Liver (tissue), 8 donors: ENCODE measurements at regions not wholly inside any gene's neighbourhood (a gene's known extent, or its start where the extent isn't known, plus 50 kb on each side); places are given as distances from the start of the nearest gene placed in this dataset.

ENCODE experiments used
- DNase-seq: peaks from one replicate; pipeline ENCODE4 v3.0.0-alpha.2; 2017; ENCODE audit warnings: low spot score
- H3K27ac ChIP-seq, 2 donors: one replicate each; pipeline ENCODE4 v1.7.0; 2013; ENCODE audit warnings: inconsistent platforms in 2 of 2, low read length in 2 of 2, control low read depth in 1 of 2, low read depth in 1 of 2, mild to moderate bottlenecking in 1 of 2
- H3K27me3 ChIP-seq, 4 donors: one replicate each; pipeline versions ENCODE4 v1.6.1 to v1.7.0; 2013; ENCODE audit warnings: low read length in 3 of 4, inconsistent platforms in 1 of 4, mild to moderate bottlenecking in 1 of 4, moderate library complexity in 1 of 4; ENCODE audit not compliant: control insufficient read depth in 4 of 4, insufficient read depth in 4 of 4
- H3K36me3 ChIP-seq, 4 donors: one replicate each; pipeline versions ENCODE4 v1.6.1 to v1.7.0; 2013; ENCODE audit warnings: low read length in 3 of 4, mild to moderate bottlenecking in 3 of 4, low read depth in 1 of 4, moderate library complexity in 1 of 4; ENCODE audit not compliant: control insufficient read depth in 4 of 4, insufficient read depth in 3 of 4
- H3K4me1 ChIP-seq, 4 donors: one replicate each; pipeline versions ENCODE4 v1.6.1 to v1.7.0; 2013; ENCODE audit warnings: low read length in 3 of 4, mild to moderate bottlenecking in 3 of 4, moderate library complexity in 1 of 4; ENCODE audit not compliant: control insufficient read depth in 4 of 4, insufficient read depth in 4 of 4
- H3K4me3 ChIP-seq, 3 donors: one replicate each; pipeline versions ENCODE4 v1.6.1 to v1.7.0; 2013; ENCODE audit warnings: low read length in 3 of 3, control low read depth in 1 of 3, low read depth in 1 of 3, mild to moderate bottlenecking in 1 of 3
- H3K9ac ChIP-seq, 2 donors: one replicate each; pipeline ENCODE4 v1.7.0; 2013; ENCODE audit warnings: low read length in 2 of 2, mild to moderate bottlenecking in 2 of 2, moderate library complexity in 2 of 2, control low read depth in 1 of 2, low read depth in 1 of 2
- H3K9me3 ChIP-seq, 4 donors: one replicate each; pipeline versions ENCODE4 v1.6.1 to v1.7.0; 2013; ENCODE audit warnings: low read length in 3 of 4; ENCODE audit not compliant: control insufficient read depth in 4 of 4
- ATF3 ChIP-seq: IDR thresholded peaks from 2 replicates; pipeline ENCODE4 v1.6.1; 2016; ENCODE audit warnings: antibody characterized with exemption
- CTCF ChIP-seq: fragments of 150-350 bp; IDR thresholded peaks from 2 replicates; pipeline ENCODE4 v1.5.1; 2017; ENCODE audit warnings: improper control_type of control experiment, low read depth, low read length; ENCODE audit not compliant: missing input control
- EGR1 ChIP-seq, 2 donors: IDR thresholded peaks; 2 replicates each; pipeline ENCODE4 v1.6.1; 2016 to 2018; ENCODE audit warnings: antibody characterized with exemption in 2 of 2, low read depth in 2 of 2
- FOXA1 ChIP-seq: IDR thresholded peaks from 2 replicates; pipeline ENCODE4 v1.6.1; 2016; ENCODE audit warnings: antibody characterized with exemption
- FOXA2 ChIP-seq: IDR thresholded peaks from 2 replicates; pipeline ENCODE4 v1.6.1; 2016; ENCODE audit warnings: antibody characterized with exemption
- GABPA ChIP-seq, 2 donors: IDR thresholded peaks in 1 of 2; conservative IDR thresholded peaks in 1 of 2; 2 replicates each; pipeline ENCODE4 v1.6.1; 2016; ENCODE audit warnings: antibody characterized with exemption in 2 of 2, mild to moderate bottlenecking in 1 of 2, moderate library complexity in 1 of 2
- HNF4A ChIP-seq, 2 donors: conservative IDR thresholded peaks; 2 replicates each; pipeline ENCODE4 v1.6.1; 2016; ENCODE audit warnings: antibody characterized with exemption in 2 of 2, mild to moderate bottlenecking in 2 of 2
- HNF4G ChIP-seq: IDR thresholded peaks from 2 replicates; pipeline ENCODE4 v1.6.1; 2016; ENCODE audit warnings: antibody characterized with exemption
- JUND ChIP-seq, 2 donors: IDR thresholded peaks; 2 replicates each; pipeline ENCODE4 v1.6.1; 2016; ENCODE audit warnings: antibody characterized with exemption in 2 of 2
- MAX ChIP-seq: IDR thresholded peaks from 2 replicates; pipeline ENCODE4 v1.6.1; 2016; ENCODE audit warnings: antibody characterized with exemption
- NR2F2 ChIP-seq: IDR thresholded peaks from 2 replicates; pipeline ENCODE4 v1.6.1; 2016; ENCODE audit warnings: antibody characterized with exemption
- RAD21 ChIP-seq, 2 donors: IDR thresholded peaks; 2 replicates each; pipeline ENCODE4 v1.6.1; 2016; ENCODE audit warnings: antibody characterized with exemption in 2 of 2, mild to moderate bottlenecking in 2 of 2
- RXRA ChIP-seq, 2 donors: IDR thresholded peaks; 2 replicates each; pipeline ENCODE4 v1.6.1; 2017 to 2018; ENCODE audit warnings: antibody characterized with exemption in 2 of 2, mild to moderate bottlenecking in 1 of 2
- SP1 ChIP-seq: IDR thresholded peaks from 2 replicates; pipeline ENCODE4 v1.6.1; 2018; ENCODE audit warnings: antibody characterized with exemption, mild to moderate bottlenecking
- TAF1 ChIP-seq: conservative IDR thresholded peaks from 2 replicates; pipeline ENCODE4 v1.6.1; 2016; ENCODE audit warnings: antibody characterized with exemption, mild to moderate bottlenecking
- YY1 ChIP-seq: IDR thresholded peaks from 2 replicates; pipeline ENCODE4 v1.6.1; 2016; ENCODE audit warnings: antibody characterized with exemption, mild to moderate bottlenecking
- WGBS: extraction: QIAGEN DNeasy Blood & Tissue Kit; methylation state at CpG from one replicate; pipeline ENCODE4 v1.1.7; 2013; 5-methylcytosine and 5-hydroxymethylcytosine counted together
- TF ChIP-seq, protein P1 (sequence below): IDR thresholded peaks from 2 replicates; pipeline ENCODE4 v1.6.1; 2016; ENCODE audit warnings: antibody characterized with exemption
- TF ChIP-seq, protein P2 (sequence below): IDR thresholded peaks from 2 replicates; pipeline ENCODE4 v1.6.1; 2016; ENCODE audit warnings: antibody characterized with exemption, mild to moderate bottlenecking
- donor health status: healthy.
- donor health status: healthy.
- donor health status: healthy.
- donor health status: healthy.
- donor health status: healthy.

DNA sequence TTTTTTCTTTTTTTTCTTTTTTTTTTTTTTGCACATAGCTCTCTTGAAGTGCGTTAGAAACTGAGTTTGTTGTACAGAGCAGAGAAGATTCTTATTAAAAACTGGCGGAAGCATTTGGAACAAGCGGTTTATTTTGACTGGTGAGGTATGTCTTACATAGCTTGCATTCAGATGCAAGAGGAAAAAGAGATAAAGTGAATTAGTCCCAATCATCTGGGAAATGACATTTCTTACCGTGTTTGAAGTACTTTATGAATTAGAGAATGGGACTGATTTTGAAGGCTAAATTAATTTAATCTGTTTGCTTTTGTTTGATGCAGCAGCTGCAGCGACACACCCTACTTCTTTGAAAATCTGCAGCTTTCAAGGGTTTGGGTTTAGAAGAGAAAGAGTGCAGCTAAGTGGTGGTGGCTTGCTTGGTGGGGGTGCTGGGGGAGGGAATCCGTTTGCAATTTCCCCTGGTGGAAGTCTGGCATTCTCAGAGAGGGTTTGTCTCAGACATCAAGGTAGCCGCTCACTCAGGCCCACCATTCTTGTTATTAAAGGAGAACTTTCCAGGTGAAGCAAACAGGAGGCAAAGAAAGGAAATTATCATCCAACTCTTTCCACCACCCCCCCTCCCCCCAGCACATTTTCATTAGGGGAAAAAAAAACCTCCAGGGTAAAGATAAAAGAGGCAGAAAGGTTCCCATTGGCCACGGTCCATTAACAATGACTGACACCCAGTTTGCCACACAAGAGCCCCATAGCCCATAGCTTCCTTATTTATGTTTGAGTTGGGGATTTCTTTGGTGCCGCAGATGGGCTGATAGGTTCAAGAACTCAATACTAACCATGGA is 231.7 kb downstream of the SKIDA1 start:
- TF ChIP-seq HNF4G, result no peak
- no peak for TF ChIP-seq RAD21 (IDR thresholded peaks at IDR 0.05)
- TF ChIP-seq JUND (IDR thresholded peaks at IDR 0.05), result no peak
- no peak for TF ChIP-seq SP1
- TF ChIP-seq ATF3, result no peak
- TF ChIP-seq MAX, result no peak
- TF ChIP-seq, protein P1, sequence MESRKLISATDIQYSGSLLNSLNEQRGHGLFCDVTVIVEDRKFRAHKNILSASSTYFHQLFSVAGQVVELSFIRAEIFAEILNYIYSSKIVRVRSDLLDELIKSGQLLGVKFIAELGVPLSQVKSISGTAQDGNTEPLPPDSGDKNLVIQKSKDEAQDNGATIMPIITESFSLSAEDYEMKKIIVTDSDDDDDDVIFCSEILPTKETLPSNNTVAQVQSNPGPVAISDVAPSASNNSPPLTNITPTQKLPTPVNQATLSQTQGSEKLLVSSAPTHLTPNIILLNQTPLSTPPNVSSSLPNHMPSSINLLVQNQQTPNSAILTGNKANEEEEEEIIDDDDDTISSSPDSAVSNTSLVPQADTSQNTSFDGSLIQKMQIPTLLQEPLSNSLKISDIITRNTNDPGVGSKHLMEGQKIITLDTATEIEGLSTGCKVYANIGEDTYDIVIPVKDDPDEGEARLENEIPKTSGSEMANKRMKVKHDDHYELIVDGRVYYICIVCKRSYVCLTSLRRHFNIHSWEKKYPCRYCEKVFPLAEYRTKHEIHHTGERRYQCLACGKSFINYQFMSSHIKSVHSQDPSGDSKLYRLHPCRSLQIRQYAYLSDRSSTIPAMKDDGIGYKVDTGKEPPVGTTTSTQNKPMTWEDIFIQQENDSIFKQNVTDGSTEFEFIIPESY, result no peak
- no peak for TF ChIP-seq FOXA2
- TF ChIP-seq GABPA (IDR thresholded peaks at IDR 0.05 in 1 of 2, conservative IDR thresholded peaks at IDR 0.05 in 1 of 2), result no peak
- no peak for TF ChIP-seq CTCF
- TF ChIP-seq FOXA1, result no peak
- TF ChIP-seq YY1, result no peak
- TF ChIP-seq HNF4A (conservative IDR thresholded peaks at IDR 0.05), result no peak
- TF ChIP-seq RXRA (IDR thresholded peaks at IDR 0.05), result no peak
- TF ChIP-seq NR2F2, result no peak
- TF ChIP-seq, protein P2, sequence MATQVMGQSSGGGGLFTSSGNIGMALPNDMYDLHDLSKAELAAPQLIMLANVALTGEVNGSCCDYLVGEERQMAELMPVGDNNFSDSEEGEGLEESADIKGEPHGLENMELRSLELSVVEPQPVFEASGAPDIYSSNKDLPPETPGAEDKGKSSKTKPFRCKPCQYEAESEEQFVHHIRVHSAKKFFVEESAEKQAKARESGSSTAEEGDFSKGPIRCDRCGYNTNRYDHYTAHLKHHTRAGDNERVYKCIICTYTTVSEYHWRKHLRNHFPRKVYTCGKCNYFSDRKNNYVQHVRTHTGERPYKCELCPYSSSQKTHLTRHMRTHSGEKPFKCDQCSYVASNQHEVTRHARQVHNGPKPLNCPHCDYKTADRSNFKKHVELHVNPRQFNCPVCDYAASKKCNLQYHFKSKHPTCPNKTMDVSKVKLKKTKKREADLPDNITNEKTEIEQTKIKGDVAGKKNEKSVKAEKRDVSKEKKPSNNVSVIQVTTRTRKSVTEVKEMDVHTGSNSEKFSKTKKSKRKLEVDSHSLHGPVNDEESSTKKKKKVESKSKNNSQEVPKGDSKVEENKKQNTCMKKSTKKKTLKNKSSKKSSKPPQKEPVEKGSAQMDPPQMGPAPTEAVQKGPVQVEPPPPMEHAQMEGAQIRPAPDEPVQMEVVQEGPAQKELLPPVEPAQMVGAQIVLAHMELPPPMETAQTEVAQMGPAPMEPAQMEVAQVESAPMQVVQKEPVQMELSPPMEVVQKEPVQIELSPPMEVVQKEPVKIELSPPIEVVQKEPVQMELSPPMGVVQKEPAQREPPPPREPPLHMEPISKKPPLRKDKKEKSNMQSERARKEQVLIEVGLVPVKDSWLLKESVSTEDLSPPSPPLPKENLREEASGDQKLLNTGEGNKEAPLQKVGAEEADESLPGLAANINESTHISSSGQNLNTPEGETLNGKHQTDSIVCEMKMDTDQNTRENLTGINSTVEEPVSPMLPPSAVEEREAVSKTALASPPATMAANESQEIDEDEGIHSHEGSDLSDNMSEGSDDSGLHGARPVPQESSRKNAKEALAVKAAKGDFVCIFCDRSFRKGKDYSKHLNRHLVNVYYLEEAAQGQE, result no peak
- TF ChIP-seq TAF1, result no peak
- no peak for TF ChIP-seq EGR1 (IDR thresholded peaks at IDR 0.05; ENCODE audit: low read depth in 2 of 2)
- no peak for DNase-seq
- H3K27me3 ChIP-seq, result peaks cover 0 to 8% (median 0%) of the 10 kb centered on the region in 4 donors
- H3K4me3 ChIP-seq, result no peak overlapping the region
- H3K4me1 ChIP-seq, result peaks cover 0 to 4% (median 0%) of the 10 kb centered on the region in 4 donors
- no peak overlapping the region for H3K27ac ChIP-seq
- peaks cover 0 to 2% (median 0%) of the 10 kb centered on the region in 4 donors for H3K9me3 ChIP-seq
- no peaks in the 10 kb centered on the region for H3K36me3 ChIP-seq
- 67% methylated on average over 9 of the region's 9 CpGs for WGBS
- no peak overlapping the region for H3K9ac ChIP-seq
